ENCODE measurements at regions not wholly inside any gene's neighbourhood (a gene's known extent, or its start where the extent isn't known, plus 50 kb on each side); places are given as distances from the start of the nearest gene placed in this dataset.
A peak's percentile ranks its signal among the peaks of the same experiment; 100 is the strongest.

DNA sequence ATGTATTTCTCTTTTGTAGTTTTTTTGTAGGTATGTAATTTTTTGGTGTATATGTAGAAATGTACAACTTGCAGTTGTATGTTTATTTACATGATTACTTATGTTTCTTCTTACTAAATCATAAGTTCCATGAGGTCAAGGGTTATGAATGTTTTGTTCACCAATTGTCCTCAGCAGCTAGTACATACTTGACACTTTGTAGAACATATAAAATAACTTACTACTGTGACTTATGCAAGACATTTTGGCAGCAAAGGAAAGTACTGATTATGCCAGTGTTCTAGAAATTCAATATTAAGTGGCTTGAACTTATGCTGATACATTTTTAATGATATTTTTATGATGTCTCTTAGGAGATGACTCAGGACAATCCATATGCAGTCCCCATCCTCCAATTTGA is 209.6 kb downstream of the DKK1 start:
- DNase-seq (ENCODE audit: low read depth in 2 of 2), result peak in 1 of 2 donors; percentile 42
- H3K4me3 ChIP-seq (replicated peaks in 1 of 2; ENCODE audit: low read depth in 2 of 2, low read length in 2 of 2), result no peak overlapping the region
- TF ChIP-seq, protein P1, sequence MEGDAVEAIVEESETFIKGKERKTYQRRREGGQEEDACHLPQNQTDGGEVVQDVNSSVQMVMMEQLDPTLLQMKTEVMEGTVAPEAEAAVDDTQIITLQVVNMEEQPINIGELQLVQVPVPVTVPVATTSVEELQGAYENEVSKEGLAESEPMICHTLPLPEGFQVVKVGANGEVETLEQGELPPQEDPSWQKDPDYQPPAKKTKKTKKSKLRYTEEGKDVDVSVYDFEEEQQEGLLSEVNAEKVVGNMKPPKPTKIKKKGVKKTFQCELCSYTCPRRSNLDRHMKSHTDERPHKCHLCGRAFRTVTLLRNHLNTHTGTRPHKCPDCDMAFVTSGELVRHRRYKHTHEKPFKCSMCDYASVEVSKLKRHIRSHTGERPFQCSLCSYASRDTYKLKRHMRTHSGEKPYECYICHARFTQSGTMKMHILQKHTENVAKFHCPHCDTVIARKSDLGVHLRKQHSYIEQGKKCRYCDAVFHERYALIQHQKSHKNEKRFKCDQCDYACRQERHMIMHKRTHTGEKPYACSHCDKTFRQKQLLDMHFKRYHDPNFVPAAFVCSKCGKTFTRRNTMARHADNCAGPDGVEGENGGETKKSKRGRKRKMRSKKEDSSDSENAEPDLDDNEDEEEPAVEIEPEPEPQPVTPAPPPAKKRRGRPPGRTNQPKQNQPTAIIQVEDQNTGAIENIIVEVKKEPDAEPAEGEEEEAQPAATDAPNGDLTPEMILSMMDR (IDR thresholded peaks at IDR 0.05; ENCODE audit: low read depth, low read length), result no peak

DNA sequence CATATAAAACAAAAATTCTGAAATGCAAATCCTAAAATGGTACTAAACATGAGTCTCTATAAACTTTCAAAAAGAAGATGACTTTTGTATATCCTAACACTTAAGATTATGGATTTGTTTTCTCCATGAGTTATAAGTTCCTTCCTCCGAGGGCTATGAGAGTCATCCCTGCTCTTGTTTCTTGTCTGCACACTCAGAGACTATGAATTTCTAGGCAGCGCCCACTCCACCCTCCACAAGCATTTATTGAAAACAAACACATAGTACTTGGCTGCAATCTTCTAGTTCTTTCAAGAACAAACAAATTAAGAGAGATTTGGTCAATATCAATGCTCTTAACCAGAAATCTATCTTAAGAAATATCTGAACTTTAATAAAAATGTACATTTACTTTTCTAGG is 211.7 kb downstream of the DKK1 start:
- H3K4me3 ChIP-seq (replicated peaks in 1 of 2; ENCODE audit: low read depth in 2 of 2, low read length in 2 of 2), result no peak overlapping the region
- TF ChIP-seq, protein P1 (IDR thresholded peaks at IDR 0.05; ENCODE audit: low read depth, low read length), result no peak
- DNase-seq (ENCODE audit: low read depth in 2 of 2), result peak; percentile 47 to 85

DNA sequence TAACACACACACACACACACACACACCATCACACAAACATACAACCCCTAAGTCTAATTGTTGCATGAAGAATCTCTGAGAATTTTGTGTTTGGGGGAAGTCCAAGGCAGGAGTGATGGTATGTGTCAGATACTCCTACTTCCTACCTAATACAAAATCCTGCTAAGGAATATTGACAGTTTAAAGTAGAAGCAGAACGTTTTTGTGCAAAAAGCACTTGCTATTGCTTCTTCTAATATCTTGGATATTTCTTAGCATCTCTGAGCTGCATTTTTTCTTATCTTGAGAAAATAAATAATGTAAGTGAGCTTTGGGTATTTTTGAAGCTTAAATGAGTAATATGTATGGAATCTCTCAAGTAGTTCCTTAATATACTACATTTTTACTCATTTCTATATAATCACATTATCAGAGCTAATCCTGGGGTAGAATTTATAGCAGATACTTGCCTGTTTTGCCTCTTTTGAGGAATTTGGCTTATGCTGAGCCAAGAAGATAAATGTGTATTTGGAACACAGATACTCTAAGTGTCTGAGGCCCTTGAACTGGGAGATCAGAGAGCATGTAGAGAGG is 212.3 kb downstream of the DKK1 start:
- no peak overlapping the region for H3K4me3 ChIP-seq (replicated peaks in 1 of 2; ENCODE audit: low read depth in 2 of 2, low read length in 2 of 2)
- peak; percentile 24 to 52 for DNase-seq (ENCODE audit: low read depth in 2 of 2)
- TF ChIP-seq, protein P1 (IDR thresholded peaks at IDR 0.05; ENCODE audit: low read depth, low read length), result no peak

DNA sequence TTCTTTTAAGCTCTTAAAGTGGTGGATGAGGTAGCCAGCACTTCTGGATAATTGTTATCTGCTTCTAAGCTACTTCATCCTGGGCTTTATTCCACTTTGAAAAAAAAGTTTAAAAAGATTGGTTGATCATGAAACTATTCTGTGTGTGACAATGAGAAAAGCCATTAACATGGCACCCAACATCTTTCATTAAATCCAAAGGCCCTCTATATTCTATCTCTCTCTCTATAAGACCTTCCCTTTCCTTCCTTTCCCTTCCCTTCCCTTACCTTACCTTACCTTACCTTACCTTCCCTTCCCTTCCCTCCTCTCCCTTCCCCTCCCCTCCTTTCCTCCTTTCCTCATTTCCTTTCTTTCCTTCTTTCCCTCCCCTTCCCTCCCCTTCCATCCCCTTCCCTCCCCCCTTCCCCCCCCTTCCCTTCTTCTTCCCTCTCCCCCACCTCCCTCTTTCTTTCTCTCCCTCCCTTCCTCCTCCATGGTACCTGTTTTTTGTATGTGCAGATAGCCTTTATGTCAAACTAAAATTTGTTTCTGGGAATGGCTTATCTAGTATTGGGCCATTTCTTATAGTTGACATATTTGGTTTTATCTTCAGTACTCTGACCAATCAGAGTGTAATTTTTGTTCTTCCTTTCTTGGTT is 218.7 kb downstream of the DKK1 start:
- H3K4me3 ChIP-seq (replicated peaks in 1 of 2; ENCODE audit: low read depth in 2 of 2, low read length in 2 of 2), result no peak overlapping the region
- TF ChIP-seq, protein P1 (IDR thresholded peaks at IDR 0.05; ENCODE audit: low read depth, low read length), result no peak
- no peak for DNase-seq (ENCODE audit: low read depth in 2 of 2)

DNA sequence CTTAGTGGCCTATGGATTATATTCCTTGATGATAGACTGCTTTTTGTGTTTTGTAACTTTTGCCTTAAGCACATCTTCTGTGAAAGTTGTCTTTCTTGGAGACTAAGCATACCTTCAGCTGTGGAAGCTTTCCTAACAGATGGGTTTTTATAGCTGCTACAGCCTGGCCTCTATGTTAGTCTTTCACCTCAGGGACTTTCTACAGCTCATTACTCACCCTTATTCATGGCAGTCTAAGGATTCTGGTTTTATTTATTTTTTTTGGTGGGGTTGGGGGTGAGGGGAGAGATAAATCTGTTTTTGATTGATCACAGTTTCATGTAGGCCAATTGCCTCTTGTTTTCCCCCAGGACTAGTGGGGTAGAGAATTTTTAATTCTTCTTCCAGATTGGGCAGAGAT is 219.9 kb downstream of the DKK1 start:
- TF ChIP-seq, protein P1 (IDR thresholded peaks at IDR 0.05; ENCODE audit: low read depth, low read length), result no peak
- no peak for DNase-seq (ENCODE audit: low read depth in 2 of 2)
- no peak overlapping the region for H3K4me3 ChIP-seq (replicated peaks in 1 of 2; ENCODE audit: low read depth in 2 of 2, low read length in 2 of 2)

DNA sequence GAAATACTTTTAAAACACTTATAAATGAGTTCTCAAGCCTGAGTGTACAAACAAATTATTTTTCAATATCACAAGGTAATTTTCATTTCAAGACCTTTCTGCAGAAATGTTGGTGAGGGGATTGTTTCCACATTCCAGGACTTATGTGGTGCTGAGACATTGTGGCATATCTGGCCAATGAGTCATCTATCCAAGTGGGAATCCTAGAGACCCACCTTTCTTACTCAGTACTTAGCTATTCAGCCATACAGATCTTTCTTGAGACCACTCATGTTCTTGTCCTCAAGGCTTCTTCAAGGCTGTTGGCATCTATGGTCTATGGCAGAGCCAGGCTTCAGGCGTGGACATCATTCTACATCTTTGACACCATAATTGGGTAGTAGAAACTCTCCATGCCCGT is 225.4 kb downstream of the DKK1 start:
- DNase-seq (ENCODE audit: low read depth in 2 of 2), result peak; percentile 32 to 66
- TF ChIP-seq, protein P1 (IDR thresholded peaks at IDR 0.05; ENCODE audit: low read depth, low read length), result no peak
- H3K4me3 ChIP-seq (replicated peaks in 1 of 2; ENCODE audit: low read depth in 2 of 2, low read length in 2 of 2), result no peak overlapping the region

Measured in cardiac fibroblast (primary cell).